ENCODE measurements at regions not wholly inside any gene's neighbourhood (a gene's known extent, or its start where the extent isn't known, plus 50 kb on each side); places are given as distances from the start of the nearest gene placed in this dataset.

GRCh38 chr14:26067786-26068459, 529.9 kb downstream of the NOVA1 start:
- DNase-seq, result no peak
- intact Hi-C loops (cut with DNase I), result no loop called here

- no peak for DNase-seq
- intact Hi-C loops (cut with DNase I), result no loop called here
These were observed 530.5 kb downstream of the NOVA1 start for GRCh38 chr14:26067341-26067740.

- intact Hi-C loops (cut with DNase I), result no loop called here
- no peak for DNase-seq
These were observed 541.7 kb downstream of the NOVA1 start for GRCh38 chr14:26056036-26056616.

DNA sequence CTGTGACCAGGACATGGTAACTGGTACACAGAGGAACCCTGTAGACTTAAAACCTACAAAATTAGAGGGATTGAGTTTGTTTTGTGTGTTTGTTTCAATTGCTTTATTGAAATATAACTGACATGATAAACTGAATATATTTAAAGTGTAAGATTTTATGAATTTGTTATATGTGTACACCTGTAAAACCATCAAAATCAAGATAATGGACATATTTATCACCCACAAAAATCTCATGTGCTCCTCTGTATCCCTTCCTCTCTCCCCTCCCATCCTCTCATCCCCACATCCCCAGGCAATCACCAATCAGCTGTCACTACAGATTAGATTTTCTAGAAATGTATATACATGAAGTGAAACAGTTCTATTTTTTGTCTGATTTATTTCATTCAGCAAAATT, 565.5 kb downstream of the NOVA1 start:
- DNase-seq, result no peak
- intact Hi-C loops (cut with DNase I), result no loop called here

- DNase-seq, result no peak
- intact Hi-C loops (cut with DNase I), result no loop called here
These were observed 571.4 kb downstream of the NOVA1 start for GRCh38 chr14:26026384-26026783.

GRCh38 chr14:26023967-26024366, 573.9 kb downstream of the NOVA1 start:
- no peak for DNase-seq
- intact Hi-C loops (cut with DNase I), result no loop called here

DNA sequence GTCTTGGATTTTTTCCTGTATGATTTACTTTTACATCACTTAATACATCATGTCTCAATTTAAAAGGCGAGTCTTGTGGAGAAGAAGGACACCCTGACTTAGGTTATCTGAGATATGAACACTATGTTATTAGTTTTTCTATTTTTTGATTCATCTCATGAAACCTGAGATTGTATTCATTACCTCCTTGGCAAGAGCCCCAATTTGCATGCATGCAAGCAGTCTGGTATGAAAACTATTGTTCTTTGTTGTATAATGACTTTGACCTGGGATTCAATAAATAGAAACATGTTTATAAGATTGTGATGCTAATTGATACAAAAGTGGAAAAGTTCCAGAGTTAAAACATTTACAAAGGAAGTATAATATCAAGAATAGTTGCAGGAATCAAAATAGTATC, 576.1 kb downstream of the NOVA1 start:
- intact Hi-C loops (cut with DNase I), result no loop called here

DNA sequence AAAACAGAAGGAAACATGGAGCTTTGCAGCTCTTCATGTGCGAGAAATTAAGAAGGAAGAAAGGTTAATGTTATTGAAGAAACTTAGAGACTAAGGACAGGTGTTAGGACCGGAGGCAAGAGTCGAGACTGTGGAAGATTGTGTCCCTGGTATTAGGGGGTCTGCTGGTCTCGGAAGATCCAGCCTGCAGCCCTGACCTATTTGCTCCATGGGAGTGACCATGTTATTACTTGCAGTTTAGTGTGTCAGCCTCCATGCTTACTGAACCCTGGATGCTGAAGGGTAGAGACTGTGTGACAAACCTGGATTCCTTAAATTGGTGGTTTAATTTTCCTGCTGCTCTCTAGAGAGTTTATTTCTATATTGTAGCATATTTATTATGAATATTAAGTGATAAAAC, 580.6 kb downstream of the NOVA1 start:
- no peak for DNase-seq
- intact Hi-C loops (cut with DNase I), result no loop called here

More for the DNA sequence above, 576.1 kb downstream of the NOVA1 start:
- DNase-seq, result no peak

DNA sequence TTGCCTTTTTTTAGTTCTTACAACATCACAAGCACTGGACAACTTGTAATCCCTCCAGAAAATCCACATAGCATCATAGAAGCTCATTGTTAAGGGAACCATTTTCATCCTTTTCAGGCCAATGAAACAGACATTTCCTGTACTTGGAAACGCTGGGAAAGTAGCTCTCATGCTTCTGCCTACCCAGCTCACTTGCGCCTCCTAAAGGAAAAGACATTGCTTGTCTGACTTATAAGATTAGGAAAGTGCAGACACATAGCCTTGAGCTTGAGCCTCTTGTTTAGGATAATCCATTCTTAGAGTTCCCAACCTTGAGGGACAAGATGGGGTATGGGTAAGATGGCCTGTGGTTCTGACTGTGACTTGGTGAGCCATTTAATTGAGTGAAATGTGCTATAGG, 589.5 kb downstream of the NOVA1 start:
- intact Hi-C loops (cut with DNase I), result no loop called here
- DNase-seq, result no peak

DNA sequence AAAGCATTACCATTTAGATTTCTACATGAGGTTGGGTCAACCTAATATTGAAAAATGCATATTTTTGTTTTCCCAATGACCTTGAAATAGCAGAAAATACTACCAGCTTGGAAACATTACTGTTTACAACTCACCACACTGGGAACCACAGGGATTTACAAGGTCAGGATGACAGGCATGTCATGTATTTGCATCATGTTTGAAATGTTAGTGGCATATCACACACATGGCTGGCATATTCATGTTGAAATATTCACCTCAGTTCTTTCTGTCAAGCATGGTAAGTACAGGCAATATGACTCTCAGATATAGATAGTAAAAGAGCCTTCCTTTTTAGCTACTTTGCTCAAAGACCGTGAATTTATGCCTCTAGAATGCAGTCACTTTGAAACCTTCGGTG, 593.5 kb downstream of the NOVA1 start:
- DNase-seq, result no peak
- intact Hi-C loops (cut with DNase I), result no loop called here

DNA sequence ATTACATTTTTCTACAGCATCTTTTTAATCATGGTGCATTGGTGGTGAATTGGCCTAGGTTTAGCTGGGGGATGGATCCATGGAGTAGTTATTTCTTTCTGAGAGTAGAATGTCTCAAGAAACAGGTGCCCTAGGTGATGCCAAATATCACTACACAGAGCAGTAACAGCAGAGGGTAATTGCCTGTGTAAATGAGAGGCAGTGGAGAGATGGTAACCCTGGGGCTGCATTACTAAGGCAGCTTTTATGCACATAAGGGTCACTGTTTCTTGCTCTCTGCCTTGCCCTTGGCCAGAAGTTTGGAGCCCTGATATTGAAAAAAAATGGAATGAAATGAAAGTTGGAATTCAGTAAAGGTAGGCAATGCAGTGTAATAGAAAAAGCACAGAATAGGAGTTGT, 604.0 kb downstream of the NOVA1 start:
- intact Hi-C loops (cut with DNase I), result no loop called here
- DNase-seq, result no peak

DNA sequence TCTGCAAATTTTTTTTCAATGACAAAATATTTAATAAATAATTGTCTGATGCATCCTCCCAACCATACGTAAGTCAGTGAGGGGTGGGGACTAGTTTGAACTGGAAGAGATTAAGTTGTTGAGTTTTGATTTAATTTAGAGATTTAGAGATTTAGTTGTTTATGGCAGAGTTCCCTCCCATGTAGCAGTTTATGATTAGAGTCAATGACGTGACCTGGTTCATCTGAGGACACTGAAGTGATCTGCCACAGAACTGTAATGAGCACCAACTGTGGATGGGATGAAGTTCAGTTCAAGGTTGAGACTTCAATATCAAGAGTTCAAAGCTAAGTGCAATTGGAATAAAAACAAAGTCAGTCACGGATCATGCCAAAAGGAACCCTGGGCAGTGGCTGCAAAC, 609.3 kb downstream of the NOVA1 start:
- DNase-seq, result no peak
- intact Hi-C loops (cut with DNase I), result no loop called here

DNA sequence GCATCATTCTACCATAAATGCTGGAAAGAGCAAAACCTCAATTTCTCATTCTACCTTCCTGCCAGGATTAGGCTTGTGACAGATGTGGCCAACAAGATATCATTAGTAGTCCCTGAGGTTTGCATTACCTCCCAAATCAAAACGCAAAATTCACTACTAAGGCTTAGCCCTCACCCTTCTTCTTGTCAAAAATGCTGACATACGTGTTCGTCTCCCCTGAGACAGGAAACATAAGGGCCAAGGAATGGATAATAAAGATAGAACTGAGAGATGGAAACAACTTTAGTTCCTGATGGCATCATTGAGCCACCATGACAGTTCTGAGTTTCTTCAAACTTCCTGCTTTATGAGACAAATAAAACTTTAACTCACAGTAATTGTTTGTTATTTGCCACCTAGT, 642.1 kb downstream of the NOVA1 start:
- intact Hi-C loops (cut with DNase I), result no loop called here
- DNase-seq, result no peak

- peak in 5 of 42 donors; percentile 3 to 47 (median 9) for DNase-seq
- intact Hi-C loops (cut with DNase I), result no loop called here
These were observed 644.2 kb downstream of the NOVA1 start for GRCh38 chr14:25953532-25954139.

DNA sequence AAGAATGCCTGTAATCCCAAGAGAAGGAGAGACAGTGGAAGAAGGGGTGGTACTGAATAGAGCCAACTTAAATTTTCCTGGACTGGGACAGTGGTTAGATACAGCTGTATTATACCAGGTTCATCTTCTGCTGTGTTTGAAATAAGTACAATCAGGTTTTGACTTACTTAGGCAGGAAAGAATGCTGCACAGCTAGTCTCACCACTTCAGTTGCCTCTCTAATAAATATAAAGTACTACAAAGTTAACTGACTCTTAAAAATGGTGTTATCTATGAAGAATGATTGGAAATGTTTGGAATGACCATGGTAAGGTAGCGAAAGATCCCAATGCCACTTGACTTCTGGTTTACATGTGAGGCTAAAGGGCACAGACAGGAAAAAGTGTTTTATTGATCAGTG, 652.1 kb downstream of the NOVA1 start:
- intact Hi-C loops (cut with DNase I), result no loop called here
- DNase-seq, result no peak

GRCh38 chr14:25944020-25944419, 653.8 kb downstream of the NOVA1 start:
- DNase-seq, result peak in 1 of 42 donors; percentile 4

DNA sequence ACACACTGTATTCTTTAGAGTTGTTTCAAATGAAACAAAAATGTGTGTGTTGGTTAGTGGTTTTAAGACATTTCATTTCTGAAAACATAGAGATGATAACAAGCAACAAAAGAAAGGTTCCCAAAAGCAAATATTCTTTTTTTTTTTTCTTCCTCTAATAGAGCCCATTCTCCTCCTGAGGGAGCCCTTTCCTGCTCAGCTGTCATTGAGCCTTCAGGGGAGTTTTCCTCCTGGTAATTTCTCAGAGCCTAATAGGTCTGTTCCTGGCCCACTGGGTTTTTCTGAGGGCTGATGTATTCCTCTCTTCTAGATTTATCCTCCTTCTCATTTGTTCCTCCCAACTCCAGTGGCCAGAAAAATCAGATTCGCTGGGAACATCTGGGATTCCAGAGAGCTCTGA, 654.5 kb downstream of the NOVA1 start:
- DNase-seq, result no peak
- intact Hi-C loops (cut with DNase I), result no loop called here

More at GRCh38 chr14:25944020-25944419, 653.8 kb downstream of the NOVA1 start:
- intact Hi-C loops (cut with DNase I), result no loop called here

- intact Hi-C loops (cut with DNase I), result no loop called here
- DNase-seq, result no peak
These were observed 655.7 kb downstream of the NOVA1 start for GRCh38 chr14:25942090-25942489.

DNA sequence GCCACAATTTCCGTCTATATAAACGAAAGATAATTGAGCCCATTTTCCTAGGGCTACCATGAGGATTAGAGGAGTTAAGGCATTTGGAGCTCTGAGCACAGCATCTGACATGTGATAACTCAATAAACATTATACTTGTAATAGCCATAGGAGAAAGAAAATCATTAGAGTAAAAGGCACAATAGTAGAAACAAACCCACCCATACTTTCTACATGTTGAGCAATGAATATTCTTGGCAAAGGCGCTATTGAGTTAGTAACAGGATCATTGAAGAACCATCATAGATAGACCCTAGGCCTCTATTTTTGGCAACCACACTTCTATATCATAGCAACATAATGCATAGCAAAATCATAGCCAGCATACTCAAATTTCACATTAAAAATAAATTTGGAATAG, 664.1 kb downstream of the NOVA1 start:
- intact Hi-C loops (cut with DNase I), result no loop called here
- no peak for DNase-seq

DNA sequence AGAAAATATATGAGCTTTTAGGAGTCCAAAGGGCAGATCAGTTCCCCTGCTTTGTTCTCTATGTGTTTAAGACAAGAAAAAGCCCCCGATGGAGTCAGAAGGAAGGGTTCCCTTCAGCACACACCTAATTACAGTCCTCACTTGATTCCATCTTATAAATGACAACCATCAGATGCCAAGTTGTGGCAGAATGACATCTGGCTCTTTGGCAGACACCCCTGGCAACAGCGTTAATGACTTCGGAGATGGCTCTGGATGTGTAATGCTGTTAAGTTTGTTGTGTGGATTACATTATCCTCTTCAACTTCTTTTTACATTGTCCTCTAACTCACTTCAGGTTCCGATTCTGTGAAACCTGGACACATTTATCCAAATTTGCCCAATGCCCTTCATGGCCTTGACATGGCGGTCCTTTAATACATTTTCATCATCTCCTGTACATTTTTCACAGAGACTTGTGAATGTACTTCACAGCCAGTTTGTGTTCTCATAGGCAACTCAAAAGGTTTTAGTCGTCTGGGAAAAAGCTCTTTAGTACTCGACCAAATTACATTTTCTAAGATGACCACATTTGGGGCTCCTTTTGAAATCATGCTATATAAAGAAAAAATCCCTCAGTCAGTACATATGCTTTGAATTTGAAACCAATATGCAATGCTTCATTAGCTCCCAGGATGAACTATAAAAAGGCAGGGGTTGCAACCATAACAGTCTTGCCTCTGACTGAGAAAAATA, 667.8 kb downstream of the NOVA1 start:
- no peak for DNase-seq
- intact Hi-C loops (cut with DNase I), result no loop called here

All from head of caudate nucleus (tissue), 42 donors.